HG02885 (cell line): ENCODE measurements at regions not wholly inside any gene's neighbourhood (a gene's known extent, or its start where the extent isn't known, plus 50 kb on each side); places are given as distances from the start of the nearest gene placed in this dataset.
A peak's percentile ranks its signal among the peaks of the same experiment; 100 is the strongest.

Experiments used
- ATAC-seq: cut with Tn5 transposase; IDR thresholded peaks from one replicate; pipeline ENCODE4 v1.9.1; 2021; ENCODE audit warnings: mild to moderate bottlenecking; ENCODE audit not compliant: unreplicated experiment, poor library complexity

DNA sequence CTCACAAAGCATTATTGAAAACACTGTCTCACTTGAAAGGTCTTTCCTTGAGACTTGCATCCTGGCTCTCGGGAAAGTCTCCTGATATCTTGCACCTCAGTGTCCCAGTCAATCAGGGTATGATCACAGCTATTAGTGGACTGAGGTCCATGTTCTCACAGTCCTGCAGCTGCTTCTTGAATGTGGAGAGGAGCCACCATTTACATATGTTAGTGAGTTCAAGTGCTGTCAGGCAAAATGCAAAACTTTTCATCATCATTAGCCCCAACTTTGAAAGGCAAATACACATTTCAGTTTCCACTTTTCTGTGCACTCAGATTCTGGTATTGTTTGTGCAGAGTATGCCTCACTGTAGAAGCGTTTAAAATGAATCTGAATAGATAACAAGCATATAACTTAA, 111.6 kb downstream of the SNX18 start:
- no peak for ATAC-seq

DNA sequence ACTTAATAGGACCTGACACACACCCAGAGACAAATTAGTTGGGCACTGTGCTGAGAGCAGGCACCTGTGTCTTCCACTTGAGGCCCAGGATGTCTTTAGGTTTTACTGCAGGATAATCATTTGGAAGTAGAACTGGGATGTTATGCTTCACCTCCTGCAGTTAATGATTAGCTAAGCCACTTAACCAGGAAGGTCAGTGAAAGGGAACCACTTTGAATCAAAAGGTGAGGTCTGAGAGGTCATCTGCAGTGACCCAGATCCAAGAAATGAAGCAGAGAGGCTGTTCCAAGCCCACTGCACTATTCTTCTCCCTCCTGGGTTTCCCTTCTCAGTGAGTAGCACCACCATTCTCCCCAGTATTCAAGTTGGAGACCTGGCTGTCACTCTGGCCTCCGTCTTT, 110.5 kb downstream of the SNX18 start:
- ATAC-seq = no peak

- ATAC-seq = no peak
Measured at GRCh38 chr5:54626407-54626806, 108.8 kb downstream of the SNX18 start.

- no peak for ATAC-seq
Measured at GRCh38 chr5:54624805-54625568, 107.4 kb downstream of the SNX18 start.

- ATAC-seq = no peak
Measured at GRCh38 chr5:54621709-54622108, 104.2 kb downstream of the SNX18 start.

- ATAC-seq = no peak
Measured at GRCh38 chr5:54621048-54621447, 103.5 kb downstream of the SNX18 start.

- no peak for ATAC-seq
Measured at GRCh38 chr5:54620141-54620933, 102.8 kb downstream of the SNX18 start.

- ATAC-seq = no peak
Measured at GRCh38 chr5:54619731-54620130, 102.2 kb downstream of the SNX18 start.

GRCh38 chr5:54616518-54617220, 99.1 kb downstream of the SNX18 start:
- no peak for ATAC-seq

DNA sequence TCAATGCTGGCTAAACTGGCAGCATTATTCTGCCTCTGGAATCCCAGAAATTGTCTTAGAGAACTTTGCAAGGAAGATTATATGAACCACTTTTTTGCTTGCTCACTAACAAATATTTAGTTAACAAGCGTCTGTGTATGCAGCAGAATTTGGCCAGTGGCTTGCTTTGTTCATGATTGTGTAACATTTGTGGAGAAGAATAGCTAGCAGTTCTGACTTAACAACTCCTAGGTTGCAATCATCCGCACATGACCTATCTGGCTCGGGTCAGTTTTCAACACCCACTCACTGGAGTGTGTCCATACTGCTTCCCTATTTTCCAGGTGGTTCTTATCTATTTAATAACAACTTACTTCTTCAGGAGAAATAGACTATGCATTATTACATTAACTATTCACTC, 98.5 kb downstream of the SNX18 start:
- ATAC-seq = no peak

GRCh38 chr5:54615381-54615780, 97.8 kb downstream of the SNX18 start:
- no peak for ATAC-seq

GRCh38 chr5:54612711-54613110, 95.2 kb downstream of the SNX18 start:
- no peak for ATAC-seq

GRCh38 chr5:54611290-54611951, 93.9 kb downstream of the SNX18 start:
- no peak for ATAC-seq

GRCh38 chr5:54610197-54610944, 92.8 kb downstream of the SNX18 start:
- peak; percentile 98 for ATAC-seq

DNA sequence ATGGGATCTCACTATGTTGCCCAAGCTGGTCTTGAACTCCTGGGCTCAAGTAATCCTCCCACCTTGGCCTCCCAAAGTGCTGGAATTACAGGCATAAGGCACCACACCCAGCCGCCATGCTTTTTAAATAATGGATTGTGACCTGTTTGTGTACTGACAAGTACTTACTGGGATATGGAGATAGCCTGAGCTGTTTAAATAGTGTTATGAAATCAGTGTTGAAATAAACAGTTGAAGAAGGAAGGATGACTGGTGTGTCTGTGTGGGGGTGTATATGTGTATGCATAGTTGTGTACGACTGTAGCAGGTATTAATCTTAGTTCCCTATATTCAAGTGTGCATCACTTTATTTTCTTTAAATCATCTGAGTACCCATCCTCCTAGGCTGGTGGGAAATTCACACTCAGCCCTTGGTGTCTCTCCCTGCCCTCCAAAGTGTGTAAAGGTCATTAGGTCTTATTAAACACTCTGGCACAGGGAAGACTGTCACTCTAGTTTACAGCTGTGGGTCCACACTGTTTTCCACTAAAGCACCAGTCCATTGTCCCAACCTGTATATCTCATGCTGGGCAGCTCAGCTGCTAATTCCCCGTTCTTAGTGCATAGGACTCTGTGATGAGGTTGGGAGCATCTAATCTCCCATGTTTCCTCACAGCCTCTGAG, 91.0 kb downstream of the SNX18 start:
- no peak for ATAC-seq

GRCh38 chr5:54607006-54607405, 89.4 kb downstream of the SNX18 start:
- ATAC-seq = no peak

GRCh38 chr5:54603372-54603771, 85.8 kb downstream of the SNX18 start:
- ATAC-seq = no peak

DNA sequence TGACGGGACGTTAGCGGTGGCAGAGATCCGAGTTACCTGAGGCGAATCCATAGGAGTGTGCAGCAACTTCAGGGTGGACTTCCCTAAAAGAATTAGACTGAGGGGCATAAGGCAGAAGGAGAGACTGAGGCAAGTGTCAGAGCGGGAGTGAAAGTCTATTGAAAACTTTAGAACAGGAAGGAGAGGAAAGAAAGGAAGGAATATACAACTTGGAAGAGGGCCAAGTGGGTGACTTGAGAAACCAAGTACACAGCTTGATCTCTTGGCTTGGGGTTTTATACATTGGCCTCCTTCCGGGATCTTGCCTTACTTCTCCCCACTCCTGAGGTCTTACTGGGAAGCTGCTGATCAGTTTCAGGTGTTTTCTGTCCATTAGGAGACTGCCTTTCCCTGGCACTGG, 84.9 kb downstream of the SNX18 start:
- ATAC-seq = no peak

DNA sequence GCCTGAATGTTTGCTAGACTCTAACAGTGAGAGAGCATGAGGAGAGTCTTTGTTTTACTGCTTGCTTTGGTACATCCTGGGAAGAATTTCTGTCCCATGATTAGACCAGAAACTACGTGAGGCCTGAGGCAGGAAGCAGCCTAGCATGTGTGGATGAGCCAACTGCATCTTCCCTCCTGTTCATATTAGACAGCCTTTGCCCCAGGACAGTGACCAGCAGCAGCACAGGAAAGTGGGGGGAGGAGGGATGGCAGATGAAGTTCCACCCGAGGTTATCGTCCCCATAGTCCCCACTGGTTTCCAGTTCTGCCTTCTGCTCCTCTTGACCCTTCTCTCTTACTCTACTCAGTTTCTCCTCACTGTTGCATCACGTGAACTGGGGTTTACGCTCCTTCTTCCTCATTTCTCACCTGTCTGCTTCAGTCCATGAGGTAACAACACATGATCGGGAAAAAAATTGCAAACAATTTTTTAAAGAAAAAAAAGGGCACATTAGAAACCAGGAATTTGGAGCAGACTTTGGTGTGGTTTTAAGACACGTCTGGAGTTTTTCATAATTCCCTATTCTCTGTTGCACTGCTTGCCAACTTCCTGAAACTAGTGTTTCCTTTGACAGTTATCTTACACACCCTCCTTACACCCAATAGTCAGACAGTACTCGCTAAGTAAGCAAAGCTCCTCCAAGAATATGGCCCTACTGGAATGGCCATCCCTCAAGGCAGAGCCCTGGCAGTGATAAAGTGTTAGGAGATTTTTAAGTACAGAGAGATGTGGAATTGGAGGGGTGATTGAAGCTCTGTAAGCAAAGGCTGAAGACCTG, 84.1 kb downstream of the SNX18 start:
- ATAC-seq = no peak
